ENCODE measurements at regions not wholly inside any gene's neighbourhood (a gene's known extent, or its start where the extent isn't known, plus 50 kb on each side); places are given as distances from the start of the nearest gene placed in this dataset.
A peak's percentile ranks its signal among the peaks of the same experiment; 100 is the strongest.

DNA sequence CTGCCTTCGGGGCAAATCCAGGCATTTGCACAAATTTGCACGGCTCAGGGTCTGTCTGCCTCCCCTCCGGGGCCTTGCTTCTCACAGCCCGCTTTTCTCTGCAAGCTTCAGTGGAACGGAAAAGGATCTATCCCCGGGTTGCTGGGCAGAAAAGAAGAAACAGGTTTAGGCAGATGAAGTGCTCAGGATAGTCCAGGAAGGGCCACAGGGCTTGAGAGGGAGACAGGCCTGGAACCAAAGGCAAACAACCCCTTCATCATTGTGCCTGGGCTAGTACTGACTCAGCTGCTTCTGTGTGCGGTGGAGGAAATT, 347.8 kb upstream of the TNP1 start:
- peaks cover 11 to 25% (median 17%) of the 10 kb centered on the region in 10 experiments for H3K4me1 ChIP-seq
- no peak overlapping the region for H3K27ac ChIP-seq
- TF ChIP-seq Cebpa-rat (IDR thresholded peaks at IDR 0.05), result no peak
- H3K27me3 ChIP-seq, result peaks cover 0 to 99% (median 6%) of the 10 kb centered on the region in 11 experiments; a peak in 10 of 22 replicates
- H3K9ac ChIP-seq, result no peak overlapping the region
- peaks cover 0 to 9% (median 0%) of the 10 kb centered on the region in 11 experiments; a peak in 1 of 22 replicates for H4K20me1 ChIP-seq
- peaks cover 13 to 35% (median 19%) of the 10 kb centered on the region in 11 experiments for H3K9me3 ChIP-seq (replicated peaks in 1 of 11)
- no peaks in the 10 kb centered on the region for H3K36me3 ChIP-seq
- H3K4me3 ChIP-seq, result no peak overlapping the region
- H3K4me2 ChIP-seq, result peak overlapping the region in 3 of 11 experiments; percentile 18 to 38 (median 34); a peak in 5 of 22 replicates

DNA sequence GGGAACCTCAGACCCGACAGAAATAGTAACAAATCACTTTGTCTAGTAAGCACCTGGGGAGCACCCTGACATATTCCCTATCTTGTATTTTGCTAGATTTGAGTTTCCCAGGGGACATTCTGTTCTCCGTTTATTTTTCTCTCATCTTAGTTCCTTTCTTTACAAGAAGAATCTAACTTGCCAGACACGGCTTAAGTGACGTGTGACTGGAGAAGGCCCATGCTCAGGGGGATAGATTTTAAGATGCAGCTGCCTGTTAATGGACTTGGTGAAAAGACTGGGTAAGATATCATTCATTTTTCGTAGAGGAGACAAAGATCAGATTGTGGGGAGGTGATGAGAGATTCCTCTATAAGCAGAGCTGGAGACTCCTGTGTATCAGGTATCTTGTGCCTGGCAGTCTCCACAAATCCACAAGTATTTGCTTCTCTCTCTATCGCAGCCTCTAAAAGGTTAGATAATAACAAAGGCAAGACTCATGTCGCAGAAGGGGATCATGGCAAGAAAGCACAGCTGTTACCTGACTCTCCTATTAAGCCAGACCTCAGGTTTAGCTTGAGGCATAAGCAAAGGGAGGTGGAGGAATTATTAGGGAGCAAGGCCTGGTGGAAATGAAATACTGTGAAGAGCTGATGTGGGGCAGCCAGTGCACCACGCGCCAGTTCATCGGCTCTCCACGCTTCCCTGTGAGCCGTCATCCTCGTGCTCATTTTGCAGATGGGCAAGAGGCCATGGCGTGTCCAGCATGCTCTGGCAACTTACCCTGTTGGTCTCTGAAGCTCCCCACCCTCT, 347.2 kb upstream of the TNP1 start:
- H3K9ac ChIP-seq, result no peak overlapping the region
- H3K4me1 ChIP-seq, result peaks cover 11 to 25% (median 17%) of the 10 kb centered on the region in 10 experiments
- H3K9me3 ChIP-seq (replicated peaks in 1 of 11), result peaks cover 13 to 35% (median 19%) of the 10 kb centered on the region in 11 experiments
- no peak overlapping the region for H3K27ac ChIP-seq
- TF ChIP-seq Cebpa-rat (IDR thresholded peaks at IDR 0.05), result no peak
- H3K36me3 ChIP-seq, result no peaks in the 10 kb centered on the region
- H3K4me2 ChIP-seq, result peak overlapping the region; percentile 8 to 55 (median 37); a peak in 12 of 22 replicates
- peaks cover 0 to 96% (median 6%) of the 10 kb centered on the region in 11 experiments; a peak in 10 of 22 replicates for H3K27me3 ChIP-seq
- H3K4me3 ChIP-seq, result no peak overlapping the region
- H4K20me1 ChIP-seq, result peaks cover 0 to 9% (median 0%) of the 10 kb centered on the region in 11 experiments; a peak in 1 of 22 replicates

DNA sequence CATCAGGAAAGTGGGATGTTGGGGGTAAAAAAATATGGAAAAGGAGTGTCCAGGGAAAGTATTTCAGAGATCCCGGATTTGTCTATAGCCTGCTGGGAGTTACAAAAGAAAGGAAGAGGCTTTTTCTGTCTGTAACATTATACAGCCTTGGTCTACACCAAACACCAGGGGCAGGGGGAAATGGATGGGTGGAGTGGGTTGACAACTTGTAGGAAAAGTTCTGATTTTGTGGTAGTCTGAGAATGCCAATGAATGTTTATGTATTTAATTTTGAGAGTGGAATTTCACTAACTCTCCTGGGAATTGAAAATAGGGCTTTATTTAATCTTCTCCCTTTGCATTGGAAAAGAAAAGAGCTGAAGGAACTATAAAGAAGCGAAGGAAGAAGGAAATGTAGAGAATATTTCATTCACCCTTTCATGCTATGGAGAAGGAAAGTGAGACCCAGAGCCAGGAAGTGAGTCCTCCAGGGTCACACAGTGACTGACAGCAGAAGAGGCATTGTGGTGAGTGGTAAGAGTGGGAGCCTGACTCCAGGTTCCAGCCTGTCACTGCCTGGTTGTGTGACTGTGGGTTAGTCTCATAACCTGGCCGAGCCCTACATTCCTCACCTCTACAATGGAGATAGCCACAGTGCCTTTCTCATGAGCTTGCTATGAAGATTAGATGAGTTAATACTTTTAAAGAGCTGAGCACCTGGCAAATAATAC, 346.3 kb upstream of the TNP1 start:
- Histone ChIP-seq H3K36me3 (no peaks in the 10 kb centered on the region), H3K27ac (no peak overlapping the region), H3K4me2 (peak overlapping the region; percentile 8 to 55 (median 37); a peak in 16 of 22 replicates), H3K9ac (no peak overlapping the region), H3K4me1 (peaks cover 11 to 25% (median 17%) of the 10 kb centered on the region in 10 experiments), H4K20me1 (peaks cover 0 to 9% (median 0%) of the 10 kb centered on the region in 11 experiments; a peak in 1 of 22 replicates), H3K4me3 (no peak overlapping the region), H3K9me3 (replicated peaks in 1 of 11) (peaks cover 13 to 32% (median 19%) of the 10 kb centered on the region in 11 experiments), H3K27me3 (peaks cover 0 to 93% (median 6%) of the 10 kb centered on the region in 11 experiments; a peak in 10 of 22 replicates)
- no peak for TF ChIP-seq Cebpa-rat (IDR thresholded peaks at IDR 0.05)

DNA sequence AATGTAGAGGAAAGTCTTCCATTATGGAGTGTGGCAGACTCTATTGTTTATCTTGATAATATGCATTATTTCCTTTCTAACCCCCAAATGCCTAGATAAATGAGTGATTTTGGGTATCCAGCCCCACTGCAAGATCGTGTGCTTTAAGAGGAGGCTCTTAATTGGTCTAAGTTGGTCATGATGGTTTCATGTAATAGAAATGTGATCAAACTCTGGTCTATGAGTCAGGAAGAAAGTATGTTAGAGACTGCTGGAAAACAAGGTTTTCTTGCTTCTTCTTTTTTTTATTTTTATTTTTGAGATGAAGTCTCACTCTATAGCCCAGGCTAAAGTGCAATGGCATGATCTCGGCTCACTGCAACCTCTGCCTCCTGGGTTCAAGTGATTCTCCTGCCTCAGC, 344.5 kb upstream of the TNP1 start:
- no peak overlapping the region for H3K4me3 ChIP-seq
- peaks cover 0 to 9% (median 0%) of the 10 kb centered on the region in 11 experiments; a peak in 1 of 22 replicates for H4K20me1 ChIP-seq
- no peak overlapping the region for H3K27ac ChIP-seq
- peaks cover 13 to 26% (median 19%) of the 10 kb centered on the region in 11 experiments for H3K9me3 ChIP-seq (replicated peaks in 1 of 11)
- H3K4me2 ChIP-seq, result no peak overlapping the region
- TF ChIP-seq Cebpa-rat (IDR thresholded peaks at IDR 0.05), result no peak
- H3K9ac ChIP-seq, result no peak overlapping the region
- H3K4me1 ChIP-seq, result peaks cover 11 to 25% (median 17%) of the 10 kb centered on the region in 10 experiments
- no peaks in the 10 kb centered on the region for H3K36me3 ChIP-seq
- H3K27me3 ChIP-seq, result peaks cover 0 to 93% (median 6%) of the 10 kb centered on the region in 11 experiments; a peak in 10 of 22 replicates

DNA sequence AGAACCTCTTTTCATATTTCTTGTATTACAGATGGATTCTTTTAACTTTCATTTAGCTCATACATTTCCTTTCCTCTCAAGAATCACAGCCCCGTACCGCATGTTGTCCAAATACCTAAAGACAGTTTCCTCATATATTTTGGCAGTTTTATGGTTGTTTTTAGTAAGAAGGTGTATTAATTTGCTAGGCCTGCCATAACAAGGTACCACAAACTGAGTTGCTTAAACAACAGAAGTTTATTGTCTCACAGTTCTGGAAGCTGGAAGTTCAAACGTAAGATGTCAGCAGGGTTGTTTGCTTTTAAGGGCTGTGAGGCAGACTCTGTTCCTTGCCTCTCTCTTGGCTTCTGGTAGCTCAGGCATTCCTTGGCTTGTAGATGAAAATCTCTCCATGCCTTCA, 343.2 kb upstream of the TNP1 start:
- Histone ChIP-seq H3K27me3 (peaks cover 0 to 93% (median 6%) of the 10 kb centered on the region in 11 experiments; a peak in 10 of 22 replicates), H3K4me1 (peaks cover 11 to 25% (median 17%) of the 10 kb centered on the region in 10 experiments), H3K4me2 (no peak overlapping the region), H3K27ac (no peak overlapping the region), H3K9me3 (replicated peaks in 1 of 11) (peaks cover 13 to 26% (median 19%) of the 10 kb centered on the region in 11 experiments), H3K36me3 (no peaks in the 10 kb centered on the region), H3K9ac (no peak overlapping the region), H4K20me1 (peaks cover 0 to 8% (median 0%) of the 10 kb centered on the region in 11 experiments; a peak in 1 of 22 replicates), H3K4me3 (no peak overlapping the region)
- no peak for TF ChIP-seq Cebpa-rat (IDR thresholded peaks at IDR 0.05)

DNA sequence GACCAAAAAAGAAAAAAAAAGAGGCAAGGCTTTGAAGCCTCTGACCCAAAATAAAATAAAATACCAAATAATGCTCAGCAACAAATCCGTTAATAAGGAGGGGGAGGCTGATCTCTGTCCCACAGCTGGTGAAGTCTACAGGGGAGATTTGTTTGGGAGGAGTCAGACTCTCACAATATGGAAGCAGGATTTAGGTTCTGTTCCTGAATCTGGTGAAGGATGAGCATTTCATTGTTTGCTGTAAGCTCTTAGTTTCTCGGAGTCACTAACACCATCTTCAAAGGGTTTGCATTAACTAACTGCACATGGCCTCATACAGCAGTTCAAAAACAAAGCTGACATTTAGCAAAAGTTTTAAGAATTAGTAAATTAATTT, 339.4 kb upstream of the TNP1 start:
- no peak for TF ChIP-seq Cebpa-rat (IDR thresholded peaks at IDR 0.05)
- peaks cover 0 to 93% (median 0%) of the 10 kb centered on the region in 11 experiments; a peak in 7 of 22 replicates for H3K27me3 ChIP-seq
- H3K9me3 ChIP-seq (replicated peaks in 1 of 11), result peaks cover 10 to 36% (median 18%) of the 10 kb centered on the region in 11 experiments
- H3K4me3 ChIP-seq, result no peak overlapping the region
- no peak overlapping the region for H3K27ac ChIP-seq
- peaks cover 0 to 6% (median 0%) of the 10 kb centered on the region in 11 experiments; a peak in 2 of 22 replicates for H3K36me3 ChIP-seq
- no peaks in the 10 kb centered on the region for H3K4me1 ChIP-seq
- H3K4me2 ChIP-seq, result no peak overlapping the region
- H3K9ac ChIP-seq, result no peak overlapping the region
- H4K20me1 ChIP-seq, result no peaks in the 10 kb centered on the region

DNA sequence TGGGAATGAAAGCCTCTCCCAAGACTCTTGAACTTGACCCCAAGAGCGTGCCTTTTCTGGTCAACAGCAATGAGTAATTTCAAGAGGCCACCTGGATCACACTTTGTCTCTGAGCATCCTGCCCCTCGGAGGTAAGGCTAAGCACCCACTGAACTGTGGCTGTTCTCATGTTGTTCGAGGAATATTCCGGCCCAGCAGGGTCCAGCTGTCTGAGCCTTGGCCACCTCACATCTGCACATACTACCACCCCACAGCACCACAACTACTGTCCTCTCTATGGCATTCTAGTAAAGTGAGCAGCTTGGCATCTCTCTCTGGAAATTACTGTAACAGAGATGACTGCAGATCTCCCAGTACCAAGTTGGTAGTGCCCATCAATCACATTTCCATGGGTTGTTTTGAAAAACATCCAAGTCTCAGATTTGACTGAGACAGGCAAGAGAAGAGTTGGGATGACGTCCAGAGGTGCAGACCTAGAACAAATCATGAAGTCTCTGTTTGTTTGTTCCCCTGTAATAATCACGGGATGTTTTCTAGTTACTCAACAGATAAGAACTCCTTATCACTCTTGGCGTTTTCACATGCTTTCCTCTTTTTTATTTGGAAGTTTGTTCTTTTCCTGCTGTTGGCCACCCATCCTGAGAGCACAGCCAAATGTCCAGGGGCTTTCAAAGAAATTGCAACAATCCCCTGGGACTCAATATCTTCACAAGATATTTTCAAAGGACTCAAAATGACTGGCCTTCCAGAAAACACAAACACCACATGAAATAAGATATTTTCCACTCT, 336.0 kb upstream of the TNP1 start:
- Histone ChIP-seq H3K36me3 (peaks cover 0 to 6% (median 0%) of the 10 kb centered on the region in 11 experiments; a peak in 2 of 22 replicates), H3K4me2 (no peak overlapping the region), H3K27me3 (peaks cover 0 to 100% (median 0%) of the 10 kb centered on the region in 11 experiments; a peak in 7 of 22 replicates), H3K4me3 (no peak overlapping the region), H3K27ac (no peak overlapping the region), H3K4me1 (no peaks in the 10 kb centered on the region), H4K20me1 (no peaks in the 10 kb centered on the region), H3K9ac (no peak overlapping the region), H3K9me3 (replicated peaks in 1 of 11) (peaks cover 0 to 22% (median 7%) of the 10 kb centered on the region in 11 experiments; a peak in 12 of 22 replicates)
- TF ChIP-seq Cebpa-rat (IDR thresholded peaks at IDR 0.05), result no peak

DNA sequence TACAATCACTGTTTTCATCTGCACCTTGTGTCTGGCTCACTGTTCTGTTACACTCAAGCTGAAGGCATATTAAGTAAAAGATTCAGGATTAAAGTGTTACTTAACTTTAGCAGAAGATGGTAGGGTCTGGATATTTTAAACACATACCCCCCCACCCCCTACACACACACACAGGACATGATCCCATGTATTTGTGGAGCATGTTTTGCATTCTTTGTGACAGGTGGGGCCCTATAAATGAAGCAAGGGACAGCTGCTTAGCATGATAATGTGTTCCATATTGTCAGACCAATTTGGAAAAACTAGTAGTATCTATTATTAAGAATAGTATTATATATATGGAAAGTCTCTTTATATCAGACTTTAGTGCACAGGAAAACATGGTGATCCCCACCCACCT, 335.2 kb upstream of the TNP1 start:
- Histone ChIP-seq H3K9ac (no peak overlapping the region), H3K9me3 (replicated peaks in 1 of 11) (peaks cover 0 to 22% (median 7%) of the 10 kb centered on the region in 11 experiments; a peak in 12 of 22 replicates), H4K20me1 (no peaks in the 10 kb centered on the region), H3K27ac (no peak overlapping the region), H3K27me3 (peaks cover 0 to 100% (median 0%) of the 10 kb centered on the region in 11 experiments; a peak in 7 of 22 replicates), H3K4me2 (no peak overlapping the region), H3K4me3 (no peak overlapping the region), H3K36me3 (peaks cover 0 to 6% (median 0%) of the 10 kb centered on the region in 11 experiments; a peak in 2 of 22 replicates), H3K4me1 (no peaks in the 10 kb centered on the region)
- no peak for TF ChIP-seq Cebpa-rat (IDR thresholded peaks at IDR 0.05)

Data from BLaER1 treated with 17β-estradiol and CSF1 and Interleukin-3, amounts not matched to agents 10 nM and 100 nM (cell line).